ENCODE measurements at regions not wholly inside any gene's neighbourhood (a gene's known extent, or its start where the extent isn't known, plus 50 kb on each side); places are given as distances from the start of the nearest gene placed in this dataset.

GRCh38 chr18:6465281-6465680, 50.6 kb upstream of the L3MBTL4 start:
- no peak for DNase-seq (ENCODE audit: low read depth)

- no peak for DNase-seq (ENCODE audit: low read depth)
Observed at GRCh38 chr18:6476190-6476589, 61.5 kb upstream of the L3MBTL4 start.

- DNase-seq (ENCODE audit: low read depth) = no peak
Observed at GRCh38 chr18:6476880-6477279, 62.2 kb upstream of the L3MBTL4 start.

- DNase-seq (ENCODE audit: low read depth) = no peak
Observed at GRCh38 chr18:6478121-6478520, 63.4 kb upstream of the L3MBTL4 start.

GRCh38 chr18:6479699-6480098, 65.0 kb upstream of the L3MBTL4 start:
- DNase-seq (ENCODE audit: low read depth) = no peak

- DNase-seq (ENCODE audit: low read depth) = peak; percentile 78
Observed at GRCh38 chr18:6482198-6482977, 67.7 kb upstream of the L3MBTL4 start.

GRCh38 chr18:6484659-6485058, 69.9 kb upstream of the L3MBTL4 start:
- no peak for DNase-seq (ENCODE audit: low read depth)

- no peak for DNase-seq (ENCODE audit: low read depth)
Observed at GRCh38 chr18:6486313-6486712, 71.6 kb upstream of the L3MBTL4 start.

GRCh38 chr18:6486764-6487426, 72.2 kb upstream of the L3MBTL4 start:
- no peak for DNase-seq (ENCODE audit: low read depth)

GRCh38 chr18:6487968-6488367, 73.3 kb upstream of the L3MBTL4 start:
- DNase-seq (ENCODE audit: low read depth) = no peak

GRCh38 chr18:6488956-6489355, 74.2 kb upstream of the L3MBTL4 start:
- peak; percentile 9 for DNase-seq (ENCODE audit: low read depth)

GRCh38 chr18:6489977-6490376, 75.3 kb upstream of the L3MBTL4 start:
- no peak for DNase-seq (ENCODE audit: low read depth)

GRCh38 chr18:6493194-6493593, 78.5 kb upstream of the L3MBTL4 start:
- no peak for DNase-seq (ENCODE audit: low read depth)

GRCh38 chr18:6495536-6495935, 80.8 kb upstream of the L3MBTL4 start:
- no peak for DNase-seq (ENCODE audit: low read depth)

- DNase-seq (ENCODE audit: low read depth) = no peak
Observed at GRCh38 chr18:6497543-6497942, 82.8 kb upstream of the L3MBTL4 start.

- DNase-seq (ENCODE audit: low read depth) = no peak
Observed at GRCh38 chr18:6498289-6498856, 83.7 kb upstream of the L3MBTL4 start.

GRCh38 chr18:6504605-6505497, 90.1 kb upstream of the L3MBTL4 start:
- DNase-seq (ENCODE audit: low read depth) = peak; percentile 7

- no peak for DNase-seq (ENCODE audit: low read depth)
Observed at GRCh38 chr18:6505498-6505875, 90.8 kb upstream of the L3MBTL4 start.

- DNase-seq (ENCODE audit: low read depth) = no peak
Observed at GRCh38 chr18:6509417-6509816, 94.7 kb upstream of the L3MBTL4 start.

GRCh38 chr18:6509832-6510231, 95.1 kb upstream of the L3MBTL4 start:
- DNase-seq (ENCODE audit: low read depth) = peak; percentile 2

- no peak for DNase-seq (ENCODE audit: low read depth)
Observed at GRCh38 chr18:6520901-6521300, 106.2 kb upstream of the L3MBTL4 start.

GRCh38 chr18:6521803-6522418, 107.2 kb upstream of the L3MBTL4 start:
- DNase-seq (ENCODE audit: low read depth) = peak; percentile 24

Data from Daoy (cell line).